OCI-LY7 (cell line): ENCODE measurements at regions not wholly inside any gene's neighbourhood (a gene's known extent, or its start where the extent isn't known, plus 50 kb on each side); places are given as distances from the start of the nearest gene placed in this dataset.

Source experiments
- CTCF ChIP-seq: fragments of 200-600 bp; sonication (generic); conservative IDR thresholded peaks from 2 replicates; pipeline ENCODE4 v1.5.1; 2014; ENCODE audit warnings: mild to moderate bottlenecking, antibody characterized with exemption, low read length, moderate library complexity, mixed read lengths
- EZH2phosphoT487 ChIP-seq: fragments of 200-600 bp; sonication (generic); IDR thresholded peaks from 2 replicates; pipeline ENCODE4 v1.6.1; 2018; ENCODE audit warnings: low read depth, borderline replicate concordance, mild to moderate bottlenecking, mixed run types, antibody characterized with exemption, low read length, moderate library complexity, mixed read lengths

GRCh38 chr10:8636371-8636770, 581.9 kb downstream of the GATA3 start:
- TF ChIP-seq CTCF (no peak), EZH2phosphoT487 (no peak)
